HG02884 (cell line): ENCODE measurements at regions not wholly inside any gene's neighbourhood (a gene's known extent, or its start where the extent isn't known, plus 50 kb on each side); places are given as distances from the start of the nearest gene placed in this dataset.

ENCODE experiments used
- ATAC-seq: cut with Tn5 transposase; IDR thresholded peaks from one replicate; pipeline ENCODE4 v1.9.1; 2021; ENCODE audit warnings: mild to moderate bottlenecking, moderate library complexity; ENCODE audit not compliant: unreplicated experiment

- ATAC-seq = no peak
Measured at GRCh38 chr6:98280492-98280891, 553.9 kb upstream of the POU3F2 start.

GRCh38 chr6:98286620-98287019 lies 547.8 kb upstream of the POU3F2 start:
- ATAC-seq = no peak

GRCh38 chr6:98287876-98288275 lies 546.5 kb upstream of the POU3F2 start:
- ATAC-seq = no peak

GRCh38 chr6:98292810-98293209 lies 541.6 kb upstream of the POU3F2 start:
- no peak for ATAC-seq

- no peak for ATAC-seq
Measured at GRCh38 chr6:98295515-98296175, 538.7 kb upstream of the POU3F2 start.

- ATAC-seq = no peak
Measured at GRCh38 chr6:98308564-98308963, 525.8 kb upstream of the POU3F2 start.

- ATAC-seq = no peak
Measured at GRCh38 chr6:98310443-98310842, 523.9 kb upstream of the POU3F2 start.

- ATAC-seq = peak; percentile 86
Measured at GRCh38 chr6:98323605-98324004, 510.8 kb upstream of the POU3F2 start.

GRCh38 chr6:98324446-98324845 lies 509.9 kb upstream of the POU3F2 start:
- ATAC-seq = no peak

GRCh38 chr6:98325366-98325765 lies 509.0 kb upstream of the POU3F2 start:
- no peak for ATAC-seq

GRCh38 chr6:98333273-98333672 lies 501.1 kb upstream of the POU3F2 start:
- no peak for ATAC-seq

- no peak for ATAC-seq
Measured at GRCh38 chr6:98335594-98335993, 498.8 kb upstream of the POU3F2 start.

GRCh38 chr6:98339506-98339905 lies 494.9 kb upstream of the POU3F2 start:
- no peak for ATAC-seq

GRCh38 chr6:98343004-98343403 lies 491.4 kb upstream of the POU3F2 start:
- no peak for ATAC-seq

GRCh38 chr6:98343797-98344196 lies 490.6 kb upstream of the POU3F2 start:
- no peak for ATAC-seq

GRCh38 chr6:98352348-98352747 lies 482.0 kb upstream of the POU3F2 start:
- ATAC-seq = no peak

GRCh38 chr6:98358173-98358572 lies 476.2 kb upstream of the POU3F2 start:
- no peak for ATAC-seq

GRCh38 chr6:98366371-98366770 lies 468.0 kb upstream of the POU3F2 start:
- no peak for ATAC-seq

- no peak for ATAC-seq
Measured at GRCh38 chr6:98380589-98380988, 453.8 kb upstream of the POU3F2 start.

- ATAC-seq = no peak
Measured at GRCh38 chr6:98382246-98382645, 452.1 kb upstream of the POU3F2 start.

- ATAC-seq = no peak
Measured at GRCh38 chr6:98384334-98384733, 450.0 kb upstream of the POU3F2 start.

GRCh38 chr6:98384801-98385200 lies 449.6 kb upstream of the POU3F2 start:
- ATAC-seq = no peak

GRCh38 chr6:98395610-98396166 lies 438.7 kb upstream of the POU3F2 start:
- no peak for ATAC-seq
